IPS-18a (cell line): ENCODE measurements at regions not wholly inside any gene's neighbourhood (a gene's known extent, or its start where the extent isn't known, plus 50 kb on each side); places are given as distances from the start of the nearest gene placed in this dataset.

Experiments used
- H3K27ac ChIP-seq: one replicate; pipeline ENCODE4 v1.5.1; 2013; ENCODE audit warnings: low read length
- H3K27me3 ChIP-seq: one replicate; pipeline ENCODE4 v1.6.1; 2013; ENCODE audit warnings: mild to moderate bottlenecking, low read length; ENCODE audit not compliant: control insufficient read depth, insufficient read depth
- H3K36me3 ChIP-seq: one replicate; pipeline ENCODE4 v1.6.1; 2013; ENCODE audit warnings: low read depth, low read length; ENCODE audit not compliant: control insufficient read depth
- H3K4me1 ChIP-seq: one replicate; pipeline ENCODE4 v1.6.1; 2013; ENCODE audit warnings: low read depth, low read length; ENCODE audit not compliant: control insufficient read depth
- H3K4me3 ChIP-seq: one replicate; pipeline ENCODE4 v1.5.1; 2013; ENCODE audit warnings: low read length
- H3K9ac ChIP-seq: one replicate; pipeline ENCODE4 v1.6.1; 2013; ENCODE audit warnings: mild to moderate bottlenecking, low read length, moderate library complexity
- H3K9me3 ChIP-seq: one replicate; pipeline ENCODE4 v1.6.1; 2013; ENCODE audit warnings: low read depth, low read length; ENCODE audit not compliant: control insufficient read depth

DNA sequence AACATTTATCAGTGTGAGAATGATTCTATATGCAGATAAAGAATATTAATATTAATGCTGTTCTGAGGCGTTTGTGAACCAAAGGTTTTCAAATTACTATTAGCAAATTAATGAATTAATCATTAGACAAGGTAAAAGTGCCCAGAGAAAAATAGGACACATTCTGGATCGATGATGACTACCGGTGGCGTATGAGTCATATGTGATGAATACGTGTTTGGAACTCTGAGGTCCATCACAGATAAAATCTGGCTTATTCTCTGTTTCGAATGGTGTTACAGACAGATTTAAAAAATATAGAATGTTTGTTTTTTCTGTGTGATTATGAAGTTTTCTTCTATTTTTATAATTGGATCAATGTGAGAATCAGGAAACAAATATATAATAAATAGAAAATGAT, 79.2 kb upstream of the RTL1 start:
- H3K27ac ChIP-seq, result no peak overlapping the region
- H3K4me3 ChIP-seq, result no peak overlapping the region
- H3K9me3 ChIP-seq, result no peaks in the 10 kb centered on the region
- no peaks in the 10 kb centered on the region for H3K36me3 ChIP-seq
- no peak overlapping the region for H3K9ac ChIP-seq
- H3K27me3 ChIP-seq, result no peaks in the 10 kb centered on the region
- no peaks in the 10 kb centered on the region for H3K4me1 ChIP-seq

DNA sequence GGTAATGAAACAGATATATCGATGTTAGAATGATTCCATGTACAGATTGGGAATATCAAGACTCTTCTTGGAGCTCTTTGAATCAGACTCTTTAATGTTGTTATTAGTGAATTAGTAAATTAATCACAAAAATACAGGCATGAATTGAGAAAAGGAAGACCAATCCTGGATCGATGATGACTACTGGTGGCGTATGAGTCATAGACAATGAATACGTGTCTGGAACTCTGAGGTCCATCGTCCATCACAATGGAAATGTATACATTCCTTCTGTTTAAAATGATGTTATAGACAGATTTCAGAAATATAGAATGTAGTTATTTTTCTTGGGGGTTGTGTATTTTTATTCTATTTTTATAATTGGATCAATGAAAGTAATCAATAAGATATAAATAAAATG, 80.2 kb upstream of the RTL1 start:
- Histone ChIP-seq H3K27me3 (no peaks in the 10 kb centered on the region), H3K4me1 (no peaks in the 10 kb centered on the region), H3K4me3 (no peak overlapping the region), H3K27ac (no peak overlapping the region), H3K9ac (no peak overlapping the region), H3K9me3 (no peaks in the 10 kb centered on the region), H3K36me3 (no peaks in the 10 kb centered on the region)

DNA sequence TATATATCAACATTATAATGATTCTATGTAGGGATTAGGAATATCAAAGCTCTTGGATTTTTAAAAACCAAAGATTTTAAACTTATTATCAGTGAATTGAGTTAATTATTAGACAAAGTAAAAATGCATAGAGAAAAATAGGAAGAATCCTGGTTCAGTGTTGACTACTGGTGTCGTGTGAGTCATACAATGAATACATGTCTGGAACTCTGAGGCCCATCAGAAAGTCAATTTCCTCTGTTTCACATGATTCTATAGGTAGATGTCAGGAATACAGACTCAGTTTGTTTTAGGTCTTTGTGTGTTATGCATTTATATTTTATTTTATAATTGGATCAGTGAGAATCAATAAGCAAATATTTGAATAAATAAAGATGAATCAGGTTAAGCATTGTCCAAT, 84.5 kb upstream of the RTL1 start:
- H3K4me1 ChIP-seq, result no peaks in the 10 kb centered on the region
- H3K9me3 ChIP-seq, result no peaks in the 10 kb centered on the region
- H3K9ac ChIP-seq, result no peak overlapping the region
- H3K27ac ChIP-seq, result no peak overlapping the region
- H3K27me3 ChIP-seq, result no peaks in the 10 kb centered on the region
- no peaks in the 10 kb centered on the region for H3K36me3 ChIP-seq
- no peak overlapping the region for H3K4me3 ChIP-seq

DNA sequence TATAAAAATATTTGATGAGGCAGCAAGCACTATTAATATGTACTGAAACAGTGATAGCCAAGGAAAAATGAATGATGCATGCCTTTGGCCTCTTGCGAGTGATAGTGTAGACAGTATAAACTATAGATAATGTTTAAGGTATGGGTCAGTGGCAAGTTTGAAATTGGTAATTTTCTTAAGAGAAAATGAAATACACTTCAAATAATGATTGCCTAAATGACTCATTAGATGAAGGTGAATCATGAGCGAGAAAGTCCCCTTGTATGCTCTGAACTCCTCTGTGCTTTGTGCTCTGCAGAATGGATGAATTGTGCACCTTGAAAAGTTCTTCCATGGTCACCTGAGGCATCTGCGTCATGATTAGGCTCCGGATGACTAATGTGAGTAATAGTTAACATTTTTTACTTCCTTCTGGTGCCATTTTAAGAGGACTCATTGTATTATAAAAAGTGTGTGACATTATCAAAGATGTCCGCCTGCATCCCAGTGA, 84.9 kb upstream of the RTL1 start:
- Histone ChIP-seq H3K4me3 (no peak overlapping the region), H3K4me1 (no peaks in the 10 kb centered on the region), H3K27ac (no peak overlapping the region), H3K27me3 (no peaks in the 10 kb centered on the region), H3K9me3 (no peaks in the 10 kb centered on the region), H3K9ac (no peak overlapping the region), H3K36me3 (no peaks in the 10 kb centered on the region)

DNA sequence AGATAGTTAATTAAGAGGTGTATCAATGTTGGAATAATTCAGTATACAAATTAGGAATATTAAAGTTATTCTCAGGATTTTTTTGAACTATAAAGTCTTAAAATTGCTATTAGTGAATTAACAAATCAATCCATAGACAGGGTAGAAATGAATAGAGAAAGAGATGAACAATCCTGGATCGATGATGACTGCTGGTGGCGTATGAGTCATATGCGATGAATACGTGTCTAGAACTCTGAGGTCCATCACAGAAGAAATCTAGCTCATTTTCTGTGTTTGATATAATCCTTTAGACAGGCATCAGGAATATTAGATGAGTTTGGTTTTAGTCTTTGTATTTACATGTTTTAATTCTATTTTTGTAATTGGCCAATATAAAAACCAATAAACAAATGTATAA, 85.4 kb upstream of the RTL1 start:
- no peaks in the 10 kb centered on the region for H3K27me3 ChIP-seq
- no peaks in the 10 kb centered on the region for H3K36me3 ChIP-seq
- no peak overlapping the region for H3K4me3 ChIP-seq
- no peak overlapping the region for H3K9ac ChIP-seq
- H3K27ac ChIP-seq, result no peak overlapping the region
- no peaks in the 10 kb centered on the region for H3K4me1 ChIP-seq
- no peaks in the 10 kb centered on the region for H3K9me3 ChIP-seq

DNA sequence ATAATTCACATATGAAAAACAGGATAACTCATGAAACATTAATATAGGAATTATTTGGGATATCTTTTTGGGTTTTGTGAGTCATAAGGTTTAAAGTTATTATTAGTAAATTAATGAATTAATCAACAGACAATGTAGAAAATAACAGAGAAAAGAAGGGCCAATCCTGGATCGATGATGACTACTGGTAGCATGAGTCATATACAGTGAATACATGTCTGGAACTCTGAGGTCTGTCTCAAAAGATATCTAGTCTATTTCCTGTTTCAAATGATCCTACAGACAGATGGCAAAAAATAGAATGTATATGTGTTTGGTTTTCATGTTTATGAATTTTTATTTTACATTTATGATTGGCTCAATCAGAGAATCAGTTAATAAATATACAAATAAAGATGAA, 86.4 kb upstream of the RTL1 start:
- H3K27me3 ChIP-seq, result no peaks in the 10 kb centered on the region
- H3K9me3 ChIP-seq, result no peaks in the 10 kb centered on the region
- no peak overlapping the region for H3K4me3 ChIP-seq
- no peak overlapping the region for H3K27ac ChIP-seq
- no peaks in the 10 kb centered on the region for H3K36me3 ChIP-seq
- no peaks in the 10 kb centered on the region for H3K4me1 ChIP-seq
- no peak overlapping the region for H3K9ac ChIP-seq

DNA sequence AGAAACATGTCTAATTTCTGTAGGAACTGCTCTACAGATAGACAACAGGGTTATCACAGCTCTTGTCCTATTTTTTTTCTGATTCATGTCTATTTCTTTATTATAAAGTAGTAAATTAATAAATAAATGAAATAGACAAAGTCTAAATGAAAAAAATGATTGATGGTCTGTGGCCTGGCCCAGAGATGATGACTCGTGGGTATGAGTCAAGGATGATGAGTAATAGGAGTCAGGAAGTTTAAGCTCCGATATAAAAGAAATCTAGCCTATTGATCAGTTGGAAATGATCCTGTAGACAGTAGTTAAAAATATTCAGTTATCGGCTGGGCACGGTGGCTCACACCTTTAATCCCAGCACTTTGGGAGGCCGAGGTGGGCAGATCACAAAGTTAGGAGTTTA, 90.6 kb upstream of the RTL1 start:
- H3K9me3 ChIP-seq, result no peaks in the 10 kb centered on the region
- no peak overlapping the region for H3K4me3 ChIP-seq
- no peaks in the 10 kb centered on the region for H3K4me1 ChIP-seq
- H3K9ac ChIP-seq, result no peak overlapping the region
- no peaks in the 10 kb centered on the region for H3K27me3 ChIP-seq
- H3K36me3 ChIP-seq, result no peaks in the 10 kb centered on the region
- H3K27ac ChIP-seq, result no peak overlapping the region

DNA sequence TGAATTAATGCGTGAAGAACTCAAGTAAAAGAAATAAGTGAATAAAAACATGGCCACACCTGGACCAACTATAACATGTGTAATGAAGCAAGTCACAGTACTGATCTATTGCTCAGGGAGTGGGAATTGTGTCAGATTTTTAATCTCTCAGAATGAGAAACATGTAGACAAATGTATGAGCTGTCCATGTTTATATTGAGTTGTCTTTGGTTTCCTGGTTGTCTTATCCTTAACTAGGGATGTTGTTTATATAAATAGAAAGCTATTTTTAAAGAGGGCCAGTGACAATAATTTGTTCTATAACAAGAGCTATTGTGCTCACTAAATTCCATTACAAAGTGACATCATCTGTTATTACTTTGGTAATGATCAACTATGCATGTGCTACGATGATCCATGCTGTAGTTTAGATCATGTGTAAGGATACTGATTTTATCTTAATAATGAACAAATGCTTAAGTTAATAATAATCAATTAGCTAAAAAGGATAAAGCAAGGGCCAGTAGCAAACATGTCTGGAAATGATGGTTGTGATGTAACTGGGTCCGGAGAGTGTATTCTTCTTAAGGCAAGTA, 91.3 kb upstream of the RTL1 start:
- Histone ChIP-seq H3K27me3 (no peaks in the 10 kb centered on the region), H3K36me3 (no peaks in the 10 kb centered on the region), H3K4me3 (no peak overlapping the region), H3K27ac (no peak overlapping the region), H3K9me3 (no peaks in the 10 kb centered on the region), H3K9ac (no peak overlapping the region), H3K4me1 (no peaks in the 10 kb centered on the region)

DNA sequence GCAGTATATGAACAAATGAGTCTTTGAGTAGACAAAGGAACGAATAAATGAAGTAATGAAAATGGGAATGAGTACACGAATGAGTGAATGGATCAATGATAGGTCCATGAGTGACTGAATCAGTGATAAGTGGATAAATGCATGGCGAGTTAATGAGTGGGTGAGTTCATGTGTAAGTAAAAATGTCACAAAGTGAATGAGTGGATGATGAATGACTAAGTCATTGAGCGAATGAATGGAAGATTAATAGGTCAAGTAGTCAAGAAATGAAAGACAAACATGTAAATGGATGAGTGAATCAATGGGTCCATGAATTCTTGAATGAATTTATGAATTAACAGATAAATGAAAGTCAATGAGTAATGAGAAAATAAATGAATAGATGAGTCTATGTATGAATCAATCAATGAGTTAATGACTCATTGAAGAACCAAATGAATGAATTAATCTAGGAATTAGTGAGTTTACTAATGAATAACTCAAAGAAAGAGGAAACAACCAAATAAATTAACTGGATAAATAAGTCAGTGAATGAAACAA, 97.3 kb upstream of the RTL1 start:
- H3K27ac ChIP-seq, result no peak overlapping the region
- no peak overlapping the region for H3K4me3 ChIP-seq
- no peak overlapping the region for H3K9ac ChIP-seq
- H3K36me3 ChIP-seq, result no peaks in the 10 kb centered on the region
- H3K27me3 ChIP-seq, result no peaks in the 10 kb centered on the region
- H3K9me3 ChIP-seq, result no peaks in the 10 kb centered on the region
- no peaks in the 10 kb centered on the region for H3K4me1 ChIP-seq

DNA sequence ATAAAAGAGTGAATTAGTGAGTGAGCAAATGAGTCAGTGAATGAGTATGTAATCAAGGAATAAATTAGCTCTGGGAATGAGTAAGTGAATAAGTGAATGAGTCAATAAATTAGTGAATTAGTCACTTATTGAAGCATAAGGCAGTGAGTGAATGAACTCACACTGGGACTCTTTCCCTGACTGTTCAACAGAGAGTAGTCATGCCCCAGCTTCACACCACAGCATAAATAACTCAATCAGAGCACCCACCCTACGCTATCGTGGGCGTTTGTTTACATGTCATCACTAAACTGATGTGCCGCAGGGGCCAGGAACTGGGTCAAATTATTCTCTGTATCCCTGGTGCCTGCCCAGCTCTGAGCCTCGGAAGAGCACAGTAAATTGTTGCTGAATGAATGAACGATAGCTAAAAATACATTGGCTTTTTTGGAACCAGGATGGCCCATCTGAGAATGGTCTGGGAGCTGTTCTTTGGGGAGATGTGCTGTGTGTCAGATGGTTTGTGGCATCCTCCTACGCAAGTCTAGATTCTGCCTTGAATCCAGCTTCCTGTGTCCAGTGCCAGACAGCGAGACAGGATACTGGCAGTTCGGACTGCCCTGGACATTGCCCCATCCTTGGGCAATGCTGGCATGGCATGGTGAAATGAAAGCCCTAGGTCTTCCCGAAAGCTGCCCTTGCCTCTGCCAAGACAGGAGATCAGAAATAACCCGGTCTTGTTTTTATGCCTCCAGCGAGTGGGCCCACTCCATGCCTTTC, 98.0 kb upstream of the RTL1 start:
- Histone ChIP-seq H3K4me1 (no peaks in the 10 kb centered on the region), H3K27me3 (no peaks in the 10 kb centered on the region), H3K9me3 (no peaks in the 10 kb centered on the region), H3K9ac (no peak overlapping the region), H3K4me3 (no peak overlapping the region), H3K27ac (no peak overlapping the region), H3K36me3 (no peaks in the 10 kb centered on the region)

DNA sequence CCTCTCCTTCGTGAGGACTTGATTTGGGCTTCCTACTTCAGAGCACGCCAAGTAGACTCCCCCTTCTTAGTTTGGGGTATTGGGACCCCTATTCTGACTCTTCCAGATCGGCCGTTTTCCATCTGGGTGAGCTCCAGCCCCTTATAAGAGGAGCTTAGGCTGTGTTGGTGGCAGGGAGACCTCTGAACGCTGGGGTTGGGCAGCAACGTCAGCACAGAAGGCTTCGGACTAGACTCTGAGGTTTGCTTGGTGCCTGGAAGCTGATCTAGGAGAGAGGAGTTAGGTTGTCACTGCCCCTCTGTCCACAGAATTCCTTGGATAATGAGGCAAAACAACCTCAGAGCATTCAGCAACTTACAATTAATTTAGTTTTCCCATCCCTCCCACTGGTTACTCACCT, 99.2 kb upstream of the RTL1 start:
- Histone ChIP-seq H3K27me3 (no peaks in the 10 kb centered on the region), H3K4me1 (no peaks in the 10 kb centered on the region), H3K4me3 (no peak overlapping the region), H3K9ac (no peak overlapping the region), H3K9me3 (no peaks in the 10 kb centered on the region), H3K27ac (no peak overlapping the region), H3K36me3 (no peaks in the 10 kb centered on the region)

DNA sequence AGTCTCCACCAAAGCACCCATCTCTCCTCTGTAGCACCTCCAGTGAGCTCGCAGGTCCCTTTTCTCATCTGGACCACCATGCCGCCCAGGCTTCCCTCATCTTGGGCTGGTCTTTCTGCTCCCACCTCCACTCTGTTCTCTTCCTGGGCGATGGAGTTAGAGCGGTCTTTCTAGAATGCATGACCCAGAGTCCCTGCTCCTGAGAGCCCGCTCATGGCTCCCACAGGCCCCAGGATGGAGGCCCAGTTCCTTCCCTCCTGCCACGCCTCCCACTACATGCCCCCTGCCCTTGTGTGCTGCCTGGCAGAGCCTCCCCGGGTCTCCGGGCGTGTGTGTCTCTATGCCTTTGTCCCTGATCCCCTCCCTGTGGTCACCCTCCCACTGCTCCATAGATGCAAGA, 100.7 kb upstream of the RTL1 start:
- Histone ChIP-seq H3K36me3 (no peaks in the 10 kb centered on the region), H3K9ac (no peak overlapping the region), H3K4me1 (no peaks in the 10 kb centered on the region), H3K27me3 (no peaks in the 10 kb centered on the region), H3K4me3 (no peak overlapping the region), H3K9me3 (no peaks in the 10 kb centered on the region), H3K27ac (no peak overlapping the region)
